HCT116 (cell line): ENCODE measurements at regions not wholly inside any gene's neighbourhood (a gene's known extent, or its start where the extent isn't known, plus 50 kb on each side); places are given as distances from the start of the nearest gene placed in this dataset.

Experiments
- ATAC-seq: fragments of 200-7000 bp; cut with Tn5 transposase; 2 replicates; pipeline ENCODE4 v1.9.1; 2020; ENCODE audit warnings: mild to moderate bottlenecking, moderate library complexity
- BruUV-seq: library from RNA; stranded (reverse); fragments of 400-500 nt; replicated peaks from 2 replicates; lab custom pipeline; 2021; lab: Mats Ljungman, UMichigan
- CTCF ChIA-PET: fragments of 300-600 bp; sonication (Branson Sonifier 250); formaldehyde crosslinking; loops from one replicate; lab custom pipeline; 2021; ENCODE audit warnings: antibody characterized with exemption; lab: Charles Lee
- POLR2A ChIA-PET: fragments of 300-600, 350-600 bp; sonication (Branson Sonifier 250); formaldehyde crosslinking; loops from one replicate; lab custom pipeline; 2021; ENCODE audit warnings: antibody characterized with exemption; lab: Charles Lee
- RAD21 ChIA-PET, 2 experiments: fragments of 300-600 bp; sonication (Branson Sonifier 250); formaldehyde crosslinking; loops; one replicate each; lab custom pipeline; 2023; ENCODE audit warnings: low total read pairs in 2 of 2; ENCODE audit not compliant: uncharacterized antibody in 2 of 2, unreplicated experiment in 2 of 2, low non-redundant PET in 1 of 2; lab: Charles Lee
- DNase-seq: peaks from one replicate; pipeline ENCODE4 v3.0.0-alpha.2; 2010; ENCODE audit warnings: low read depth, low spot score
- H2AFZ ChIP-seq: fragments of 200-600 bp; shearing (Covaris generic), sonication (generic); 2 replicates; pipeline ENCODE4 v1.6.1; 2017; ENCODE audit warnings: low read depth, mixed run types, mixed read lengths, antibody characterized with exemption, low read length; ENCODE audit not compliant: poor library complexity, severe bottlenecking
- H3K27ac ChIP-seq: 2 replicates; pipeline ENCODE4 v1.5.1; 2012; ENCODE audit warnings: low read depth, low read length
- H3K27me3 ChIP-seq: fragments of 200-600 bp; sonication (generic); 2 replicates; pipeline ENCODE4 v1.6.1; 2016; ENCODE audit warnings: mixed run types, low read length, mixed read lengths; ENCODE audit not compliant: insufficient read depth
- H3K36me3 ChIP-seq, 2 experiments: fragments of 200-500 bp in 1 of 2; fragments of 200-600 bp in 1 of 2; sonication (Bioruptor generic) in 1 of 2; sonication (generic) in 1 of 2; 2 replicates each; pipeline versions ENCODE4 v1.5.1 to v1.6.1; 2014 to 2016; ENCODE audit warnings: low read length in 2 of 2, inconsistent platforms in 1 of 2, mixed read lengths in 1 of 2, mixed run types in 1 of 2; ENCODE audit not compliant: insufficient read depth in 2 of 2, control insufficient read depth in 1 of 2
- H3K4me1 ChIP-seq, 2 experiments: fragments of 200-600 bp in 1 of 2; sonication (generic) in 1 of 2; 2 replicates each; pipeline versions ENCODE4 v1.5.1 to v1.6.1; 2012 to 2017; ENCODE audit warnings: low read length in 2 of 2, inconsistent platforms in 1 of 2, mild to moderate bottlenecking in 1 of 2, mixed read lengths in 1 of 2, mixed run types in 1 of 2, moderate library complexity in 1 of 2; ENCODE audit not compliant: insufficient read depth in 2 of 2, control insufficient read depth in 1 of 2
- H3K4me2 ChIP-seq: fragments of 200-600 bp; sonication (generic); 2 replicates; pipeline ENCODE4 v1.6.1; 2017; ENCODE audit warnings: mixed run types, low read length, mixed read lengths
- H3K4me3 ChIP-seq, 2 experiments: fragments of 200-600 bp in 1 of 2; sonication (generic) in 1 of 2; replicated peaks in 1 of 2; 2 replicates each; pipeline ENCODE4 v1.5.1; 2011 to 2016; ENCODE audit warnings: low read length in 2 of 2, control low read depth in 1 of 2, low read depth in 1 of 2, mild to moderate bottlenecking in 1 of 2, mixed read lengths in 1 of 2, mixed run types in 1 of 2
- H3K79me2 ChIP-seq: fragments of 200-600 bp; sonication (generic); 2 replicates; pipeline ENCODE4 v1.6.1; 2017; ENCODE audit warnings: mild to moderate bottlenecking, mixed run types, low read length, moderate library complexity, mixed read lengths; ENCODE audit not compliant: insufficient read depth
- H3K9ac ChIP-seq: fragments of 200-600 bp; sonication (generic); 2 replicates; pipeline ENCODE4 v1.6.1; 2016; ENCODE audit warnings: low read length, mixed read lengths
- H3K9me2 ChIP-seq: fragments of 200-600 bp; sonication (generic), shearing (Covaris generic); 2 replicates; pipeline ENCODE4 v1.6.1; 2017; ENCODE audit warnings: mixed run types, mild to moderate bottlenecking, moderate library complexity; ENCODE audit not compliant: insufficient read depth
- H3K9me3 ChIP-seq, 2 experiments: fragments of 200-500 bp in 1 of 2; fragments of 200-600 bp in 1 of 2; sonication (Bioruptor generic) in 1 of 2; sonication (generic) in 1 of 2; 2 replicates each; pipeline ENCODE4 v1.6.1; 2014 to 2017; ENCODE audit warnings: low read length in 2 of 2, mixed read lengths in 2 of 2, inconsistent platforms in 1 of 2, low read depth in 1 of 2, mild to moderate bottlenecking in 1 of 2, mixed run types in 1 of 2, moderate library complexity in 1 of 2; ENCODE audit not compliant: control insufficient read depth in 1 of 2, insufficient read depth in 1 of 2
- H4K20me1 ChIP-seq: fragments of 200-600 bp; sonication (generic), shearing (Covaris generic); 2 replicates; pipeline ENCODE4 v1.6.1; 2017; ENCODE audit warnings: mixed run types, mild to moderate bottlenecking, moderate library complexity; ENCODE audit not compliant: insufficient read depth
- CBX3 ChIP-seq: IDR thresholded peaks from 2 replicates; pipeline ENCODE4 v1.6.1; 2012; ENCODE audit warnings: low read depth
- EGR1 ChIP-seq: IDR thresholded peaks from 2 replicates; pipeline ENCODE4 v1.6.1; 2012; ENCODE audit warnings: low read depth
- ELF1 ChIP-seq: IDR thresholded peaks from 2 replicates; pipeline ENCODE4 v1.6.1; 2012; ENCODE audit warnings: low read depth, borderline replicate concordance
- EZH2phosphoT487 ChIP-seq: fragments of 200-600 bp; IDR thresholded peaks from 2 replicates; pipeline ENCODE4 v1.6.1; 2018; ENCODE audit warnings: antibody characterized with exemption, borderline replicate concordance
- POLR2A ChIP-seq: IDR thresholded peaks from 2 replicates; pipeline ENCODE4 v1.7.0; 2011; ENCODE audit warnings: borderline replicate concordance; ENCODE audit not compliant: insufficient read depth, insufficient read length; ENCODE audit errors: extremely low read depth
- POLR2AphosphoS5 ChIP-seq: IDR thresholded peaks from 2 replicates; pipeline ENCODE4 v1.6.1; 2011; ENCODE audit warnings: mild to moderate bottlenecking, low read depth, low read length, moderate library complexity
- RAD21 ChIP-seq: IDR thresholded peaks from 2 replicates; pipeline ENCODE4 v1.6.1; 2012; ENCODE audit warnings: low read depth, mild to moderate bottlenecking
- SRF ChIP-seq: IDR thresholded peaks from 2 replicates; pipeline ENCODE4 v1.6.1; 2012; ENCODE audit warnings: low read depth
- TCF7L2 ChIP-seq: IDR thresholded peaks from 2 replicates; pipeline ENCODE4 v1.7.0; 2011; ENCODE audit warnings: borderline replicate concordance, inconsistent platforms; ENCODE audit not compliant: insufficient read depth, insufficient read length; ENCODE audit errors: extremely low read depth
- YY1 ChIP-seq: IDR thresholded peaks from 2 replicates; pipeline ENCODE4 v1.6.1; 2011; ENCODE audit warnings: low read length, low read depth, moderate library complexity, mild to moderate bottlenecking; ENCODE audit not compliant: insufficient replicate concordance; ENCODE audit errors: extremely low read depth
- ZNF274 ChIP-seq: fragments of 200-500 bp; sonication (Bioruptor generic); IDR thresholded peaks from 2 replicates; pipeline ENCODE4 v1.6.1; 2014; ENCODE audit warnings: mild to moderate bottlenecking, low read depth, low read length, inconsistent platforms
- intact Hi-C: fragments of 100-400 bp; cut with micrococcal nuclease; formaldehyde crosslinking; loops from 2 replicates; pipeline ENCODE4 v1.10.0; 2022
- TF ChIP-seq, protein P1 (sequence below): IDR thresholded peaks from 2 replicates; pipeline ENCODE4 v1.6.1; 2012
- TF ChIP-seq, protein P2 (sequence below), 3 experiments: fragments of 200-600 bp in 1 of 3; sonication (generic) in 1 of 3; IDR thresholded peaks in 2 of 3; conservative IDR thresholded peaks in 1 of 3; 2 replicates each; pipeline ENCODE4 v1.5.1; 2012 to 2017; ENCODE audit warnings: low read depth in 2 of 3, low read length in 2 of 3, antibody characterized with exemption in 1 of 3, borderline replicate concordance in 1 of 3, control low read depth in 1 of 3, mild to moderate bottlenecking in 1 of 3, mixed read lengths in 1 of 3, mixed run types in 1 of 3, moderate library complexity in 1 of 3; ENCODE audit not compliant: insufficient read depth in 1 of 3
- TF ChIP-seq, protein P3 (sequence below): IDR thresholded peaks from 2 replicates; pipeline ENCODE4 v1.6.1; 2012

DNA sequence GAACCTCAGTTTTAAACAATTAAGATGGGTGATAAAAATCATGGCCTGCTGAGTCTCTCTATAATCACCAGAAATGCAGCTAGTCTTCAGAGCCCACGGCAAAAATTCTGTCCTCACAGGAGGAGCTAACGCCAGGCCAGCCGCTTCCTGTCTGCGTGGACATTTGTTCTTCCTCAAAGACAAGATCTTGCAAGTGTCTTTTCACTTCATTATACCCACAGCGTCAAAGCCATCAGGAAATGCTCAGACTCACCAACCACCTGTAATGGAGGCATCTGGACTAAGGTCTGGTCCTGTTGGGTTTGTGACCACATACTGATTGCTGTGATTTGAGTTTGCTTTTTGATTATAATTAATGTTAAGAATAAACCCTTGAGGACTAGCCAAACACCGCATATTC, 473.8 kb upstream of the MC4R start:
- no peak for ATAC-seq
- no peaks in the 10 kb centered on the region for H3K36me3 ChIP-seq
- TF ChIP-seq, protein P1, sequence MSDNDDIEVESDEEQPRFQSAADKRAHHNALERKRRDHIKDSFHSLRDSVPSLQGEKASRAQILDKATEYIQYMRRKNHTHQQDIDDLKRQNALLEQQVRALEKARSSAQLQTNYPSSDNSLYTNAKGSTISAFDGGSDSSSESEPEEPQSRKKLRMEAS, result no peak
- TF ChIP-seq, protein P2, sequence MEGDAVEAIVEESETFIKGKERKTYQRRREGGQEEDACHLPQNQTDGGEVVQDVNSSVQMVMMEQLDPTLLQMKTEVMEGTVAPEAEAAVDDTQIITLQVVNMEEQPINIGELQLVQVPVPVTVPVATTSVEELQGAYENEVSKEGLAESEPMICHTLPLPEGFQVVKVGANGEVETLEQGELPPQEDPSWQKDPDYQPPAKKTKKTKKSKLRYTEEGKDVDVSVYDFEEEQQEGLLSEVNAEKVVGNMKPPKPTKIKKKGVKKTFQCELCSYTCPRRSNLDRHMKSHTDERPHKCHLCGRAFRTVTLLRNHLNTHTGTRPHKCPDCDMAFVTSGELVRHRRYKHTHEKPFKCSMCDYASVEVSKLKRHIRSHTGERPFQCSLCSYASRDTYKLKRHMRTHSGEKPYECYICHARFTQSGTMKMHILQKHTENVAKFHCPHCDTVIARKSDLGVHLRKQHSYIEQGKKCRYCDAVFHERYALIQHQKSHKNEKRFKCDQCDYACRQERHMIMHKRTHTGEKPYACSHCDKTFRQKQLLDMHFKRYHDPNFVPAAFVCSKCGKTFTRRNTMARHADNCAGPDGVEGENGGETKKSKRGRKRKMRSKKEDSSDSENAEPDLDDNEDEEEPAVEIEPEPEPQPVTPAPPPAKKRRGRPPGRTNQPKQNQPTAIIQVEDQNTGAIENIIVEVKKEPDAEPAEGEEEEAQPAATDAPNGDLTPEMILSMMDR (IDR thresholded peaks at IDR 0.05 in 2 of 3, conservative IDR thresholded peaks at IDR 0.05 in 1 of 3; ENCODE audit: borderline replicate concordance in 1 of 3, insufficient read depth in 1 of 3, low read depth in 2 of 3, low read length in 2 of 3), result no peak
- TF ChIP-seq SRF, result no peak
- no peak for TF ChIP-seq ZNF274
- no peak for TF ChIP-seq POLR2A
- TF ChIP-seq, protein P3, sequence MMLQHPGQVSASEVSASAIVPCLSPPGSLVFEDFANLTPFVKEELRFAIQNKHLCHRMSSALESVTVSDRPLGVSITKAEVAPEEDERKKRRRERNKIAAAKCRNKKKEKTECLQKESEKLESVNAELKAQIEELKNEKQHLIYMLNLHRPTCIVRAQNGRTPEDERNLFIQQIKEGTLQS, result no peak
- no peak for TF ChIP-seq POLR2AphosphoS5
- no peak for TF ChIP-seq CBX3
- no peak for TF ChIP-seq TCF7L2
- no peak for TF ChIP-seq YY1
- TF ChIP-seq ELF1, result no peak
- TF ChIP-seq EZH2phosphoT487, result no peak
- TF ChIP-seq RAD21, result no peak
- TF ChIP-seq EGR1, result no peak
- RAD21 ChIA-PET, result no interaction called here
- no peaks in the 10 kb centered on the region for H3K4me1 ChIP-seq
- no peak overlapping the region for H3K27ac ChIP-seq
- no peak overlapping the region for H2AFZ ChIP-seq
- H3K4me2 ChIP-seq, result no peak overlapping the region
- CTCF ChIA-PET, result no interaction called here
- H4K20me1 ChIP-seq, result no peaks in the 10 kb centered on the region
- H3K4me3 ChIP-seq, result no peak overlapping the region
- no peaks in the 10 kb centered on the region for H3K79me2 ChIP-seq
- no peaks in the 10 kb centered on the region for H3K9me3 ChIP-seq
- POLR2A ChIA-PET, result no interaction called here
- no peaks in the 10 kb centered on the region for H3K27me3 ChIP-seq
- no peak overlapping the region for H3K9ac ChIP-seq
- no TSS peak for BruUV-seq
- no peak for DNase-seq
- no peaks in the 10 kb centered on the region for H3K9me2 ChIP-seq
- intact Hi-C loops, result no loop called here
